Suprapubic skin (tissue), 3 donors: ENCODE measurements at regions not wholly inside any gene's neighbourhood (a gene's known extent, or its start where the extent isn't known, plus 50 kb on each side); places are given as distances from the start of the nearest gene placed in this dataset.

Experiments used
- EP300 ChIP-seq: sonication (generic); formaldehyde crosslinking; IDR thresholded peaks from one replicate; pipeline ENCODE4 v1.6.1; 2017; ENCODE audit warnings: antibody characterized with exemption
- POLR2A ChIP-seq, 2 donors: fragments of 450-650 bp; IDR thresholded peaks; one replicate each; pipeline ENCODE4 v1.6.1; 2017; ENCODE audit warnings: antibody characterized with exemption in 2 of 2, mild to moderate bottlenecking in 2 of 2, moderate library complexity in 2 of 2
- TF ChIP-seq, protein P1 (sequence below), 2 donors: fragments of 200-600 bp in 1 of 2; fragments of 450-650 bp in 1 of 2; sonication (generic) in 1 of 2; IDR thresholded peaks; one replicate each; pipeline ENCODE4 v1.5.1; 2016 to 2019; ENCODE audit warnings: antibody characterized with exemption in 2 of 2, mild to moderate bottlenecking in 1 of 2, moderate library complexity in 1 of 2

DNA sequence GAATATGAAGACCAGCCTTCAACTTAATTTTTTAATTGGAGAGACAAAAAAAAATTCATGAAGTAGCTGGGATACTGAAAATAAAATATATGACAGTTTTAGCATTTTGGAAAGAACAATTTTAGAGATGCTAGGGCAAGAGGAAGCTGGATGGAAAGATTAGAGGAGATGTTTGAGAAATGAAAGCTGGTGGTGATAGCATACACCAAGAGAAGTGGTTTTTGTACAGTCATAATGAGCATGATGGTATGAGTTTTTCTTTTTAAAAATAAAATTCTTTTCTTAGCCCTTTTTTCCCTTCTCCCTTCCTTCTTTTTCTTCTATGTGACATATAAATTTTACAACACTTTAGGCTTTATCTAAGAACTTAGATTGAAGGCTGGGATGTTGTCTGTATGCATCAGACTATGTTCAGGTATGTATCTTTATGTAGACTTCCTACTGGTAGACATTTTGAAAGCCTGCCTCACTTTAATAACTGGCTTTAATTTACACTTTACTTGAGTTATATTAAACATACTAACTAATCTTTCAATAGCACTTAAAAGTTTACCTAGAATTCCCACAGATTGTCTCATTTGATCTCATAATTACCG is 522.5 kb downstream of the TLE4 start:
- TF ChIP-seq, protein P1, sequence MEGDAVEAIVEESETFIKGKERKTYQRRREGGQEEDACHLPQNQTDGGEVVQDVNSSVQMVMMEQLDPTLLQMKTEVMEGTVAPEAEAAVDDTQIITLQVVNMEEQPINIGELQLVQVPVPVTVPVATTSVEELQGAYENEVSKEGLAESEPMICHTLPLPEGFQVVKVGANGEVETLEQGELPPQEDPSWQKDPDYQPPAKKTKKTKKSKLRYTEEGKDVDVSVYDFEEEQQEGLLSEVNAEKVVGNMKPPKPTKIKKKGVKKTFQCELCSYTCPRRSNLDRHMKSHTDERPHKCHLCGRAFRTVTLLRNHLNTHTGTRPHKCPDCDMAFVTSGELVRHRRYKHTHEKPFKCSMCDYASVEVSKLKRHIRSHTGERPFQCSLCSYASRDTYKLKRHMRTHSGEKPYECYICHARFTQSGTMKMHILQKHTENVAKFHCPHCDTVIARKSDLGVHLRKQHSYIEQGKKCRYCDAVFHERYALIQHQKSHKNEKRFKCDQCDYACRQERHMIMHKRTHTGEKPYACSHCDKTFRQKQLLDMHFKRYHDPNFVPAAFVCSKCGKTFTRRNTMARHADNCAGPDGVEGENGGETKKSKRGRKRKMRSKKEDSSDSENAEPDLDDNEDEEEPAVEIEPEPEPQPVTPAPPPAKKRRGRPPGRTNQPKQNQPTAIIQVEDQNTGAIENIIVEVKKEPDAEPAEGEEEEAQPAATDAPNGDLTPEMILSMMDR (IDR thresholded peaks at IDR 0.05): no peak
- TF ChIP-seq POLR2A (IDR thresholded peaks at IDR 0.05): no peak
- no peak for TF ChIP-seq EP300
